ENCODE measurements at regions not wholly inside any gene's neighbourhood (a gene's known extent, or its start where the extent isn't known, plus 50 kb on each side); places are given as distances from the start of the nearest gene placed in this dataset.

DNA sequence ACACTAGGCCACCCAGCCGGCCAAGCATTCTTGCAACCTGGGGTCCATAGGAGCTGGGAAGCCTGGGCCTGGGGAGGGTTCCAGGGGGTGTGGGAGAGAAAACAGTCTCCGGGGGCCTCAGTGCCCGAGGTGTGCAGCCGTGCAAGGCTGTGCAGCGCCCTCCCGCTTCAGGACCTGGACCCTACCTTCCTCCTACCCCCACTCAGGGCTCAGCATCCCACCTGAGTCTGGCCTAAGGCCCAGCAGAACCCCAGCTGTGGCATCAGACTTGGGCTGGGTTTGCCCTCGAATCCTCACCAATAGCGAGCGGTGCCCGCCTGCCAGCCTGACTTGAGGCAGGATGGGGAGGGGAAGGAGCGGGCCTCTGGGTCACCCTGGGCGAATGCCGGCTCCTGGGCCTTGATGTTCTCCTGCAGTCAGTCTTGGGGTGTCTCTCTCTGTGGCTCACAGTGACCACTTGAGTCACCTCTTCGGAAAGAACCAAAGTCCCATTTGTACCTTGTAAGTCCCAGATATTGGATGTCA, 53.6 kb upstream of the PPARA start:
- H3K9me3 Mint-ChIP-seq (ENCODE audit: low read depth, unreplicated experiment), result no peaks in the 10 kb centered on the region
- H3K36me3 Mint-ChIP-seq (ENCODE audit: insufficient read depth, unreplicated experiment), result peaks cover 79% of the 10 kb centered on the region
- no peak overlapping the region for H3K4me3 Mint-ChIP-seq (ENCODE audit: low read depth, unreplicated experiment)
- CTCF ChIA-PET, result no interaction called here
- no peak for DNase-seq
- no TSS peak for BruUV-seq (replicated peaks)
- H3K4me1 Mint-ChIP-seq (ENCODE audit: low read depth, unreplicated experiment), result peaks cover 8% of the 10 kb centered on the region
- TF ChIP-seq, protein P1, sequence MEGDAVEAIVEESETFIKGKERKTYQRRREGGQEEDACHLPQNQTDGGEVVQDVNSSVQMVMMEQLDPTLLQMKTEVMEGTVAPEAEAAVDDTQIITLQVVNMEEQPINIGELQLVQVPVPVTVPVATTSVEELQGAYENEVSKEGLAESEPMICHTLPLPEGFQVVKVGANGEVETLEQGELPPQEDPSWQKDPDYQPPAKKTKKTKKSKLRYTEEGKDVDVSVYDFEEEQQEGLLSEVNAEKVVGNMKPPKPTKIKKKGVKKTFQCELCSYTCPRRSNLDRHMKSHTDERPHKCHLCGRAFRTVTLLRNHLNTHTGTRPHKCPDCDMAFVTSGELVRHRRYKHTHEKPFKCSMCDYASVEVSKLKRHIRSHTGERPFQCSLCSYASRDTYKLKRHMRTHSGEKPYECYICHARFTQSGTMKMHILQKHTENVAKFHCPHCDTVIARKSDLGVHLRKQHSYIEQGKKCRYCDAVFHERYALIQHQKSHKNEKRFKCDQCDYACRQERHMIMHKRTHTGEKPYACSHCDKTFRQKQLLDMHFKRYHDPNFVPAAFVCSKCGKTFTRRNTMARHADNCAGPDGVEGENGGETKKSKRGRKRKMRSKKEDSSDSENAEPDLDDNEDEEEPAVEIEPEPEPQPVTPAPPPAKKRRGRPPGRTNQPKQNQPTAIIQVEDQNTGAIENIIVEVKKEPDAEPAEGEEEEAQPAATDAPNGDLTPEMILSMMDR (IDR thresholded peaks at IDR 0.05; ENCODE audit: unreplicated experiment), result no peak
- no peaks in the 10 kb centered on the region for H3K27me3 Mint-ChIP-seq (ENCODE audit: unreplicated experiment)
- H3K27ac Mint-ChIP-seq (ENCODE audit: unreplicated experiment), result peak overlapping the region; percentile 52
- intact Hi-C loops (cut with micrococcal nuclease; ENCODE audit: unreplicated experiment), result no loop called here

DNA sequence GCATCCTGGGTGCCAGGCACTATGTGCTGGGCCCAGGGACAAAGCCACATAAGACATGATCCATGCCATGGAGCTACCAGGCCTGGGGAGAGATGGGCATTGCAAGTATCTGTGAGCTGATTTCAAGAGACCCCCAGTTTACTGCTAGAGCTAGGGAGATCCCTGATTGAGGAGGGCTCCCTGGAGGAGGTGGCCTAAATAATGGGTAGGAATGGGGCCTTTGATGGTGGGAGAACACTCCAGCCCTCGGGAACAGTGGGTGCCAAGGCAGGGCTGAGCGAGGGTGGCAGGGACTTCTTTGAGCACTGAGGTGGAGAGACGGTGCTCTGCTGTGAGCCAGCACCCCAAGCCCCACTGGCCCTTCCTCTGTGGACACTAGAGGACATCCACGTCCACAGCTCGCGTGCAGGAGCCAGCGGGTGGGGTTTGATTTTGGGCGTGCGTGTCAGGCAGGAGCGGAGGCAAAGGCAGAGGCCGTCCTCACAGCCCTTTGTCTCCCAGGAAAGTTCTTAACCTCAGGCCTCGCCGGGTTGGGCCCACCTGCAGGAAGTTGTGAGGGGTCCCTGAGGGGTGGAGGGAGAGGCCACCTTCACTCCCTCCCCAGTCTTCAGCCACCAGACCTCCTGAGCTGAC, 52.9 kb upstream of the PPARA start:
- intact Hi-C loops (cut with micrococcal nuclease; ENCODE audit: unreplicated experiment), result no loop called here
- Mint-ChIP-seq H3K36me3 (ENCODE audit: insufficient read depth, unreplicated experiment) (peaks cover 79% of the 10 kb centered on the region), H3K4me3 (ENCODE audit: low read depth, unreplicated experiment) (no peak overlapping the region), H3K27ac (ENCODE audit: unreplicated experiment) (peak overlapping the region; percentile 52), H3K9me3 (ENCODE audit: low read depth, unreplicated experiment) (no peaks in the 10 kb centered on the region), H3K4me1 (ENCODE audit: low read depth, unreplicated experiment) (peaks cover 7% of the 10 kb centered on the region), H3K27me3 (ENCODE audit: unreplicated experiment) (no peaks in the 10 kb centered on the region)
- no TSS peak for BruUV-seq (replicated peaks)
- CTCF ChIA-PET, result no interaction called here
- DNase-seq, result no peak
- TF ChIP-seq, protein P1 (IDR thresholded peaks at IDR 0.05; ENCODE audit: unreplicated experiment), result no peak

DNA sequence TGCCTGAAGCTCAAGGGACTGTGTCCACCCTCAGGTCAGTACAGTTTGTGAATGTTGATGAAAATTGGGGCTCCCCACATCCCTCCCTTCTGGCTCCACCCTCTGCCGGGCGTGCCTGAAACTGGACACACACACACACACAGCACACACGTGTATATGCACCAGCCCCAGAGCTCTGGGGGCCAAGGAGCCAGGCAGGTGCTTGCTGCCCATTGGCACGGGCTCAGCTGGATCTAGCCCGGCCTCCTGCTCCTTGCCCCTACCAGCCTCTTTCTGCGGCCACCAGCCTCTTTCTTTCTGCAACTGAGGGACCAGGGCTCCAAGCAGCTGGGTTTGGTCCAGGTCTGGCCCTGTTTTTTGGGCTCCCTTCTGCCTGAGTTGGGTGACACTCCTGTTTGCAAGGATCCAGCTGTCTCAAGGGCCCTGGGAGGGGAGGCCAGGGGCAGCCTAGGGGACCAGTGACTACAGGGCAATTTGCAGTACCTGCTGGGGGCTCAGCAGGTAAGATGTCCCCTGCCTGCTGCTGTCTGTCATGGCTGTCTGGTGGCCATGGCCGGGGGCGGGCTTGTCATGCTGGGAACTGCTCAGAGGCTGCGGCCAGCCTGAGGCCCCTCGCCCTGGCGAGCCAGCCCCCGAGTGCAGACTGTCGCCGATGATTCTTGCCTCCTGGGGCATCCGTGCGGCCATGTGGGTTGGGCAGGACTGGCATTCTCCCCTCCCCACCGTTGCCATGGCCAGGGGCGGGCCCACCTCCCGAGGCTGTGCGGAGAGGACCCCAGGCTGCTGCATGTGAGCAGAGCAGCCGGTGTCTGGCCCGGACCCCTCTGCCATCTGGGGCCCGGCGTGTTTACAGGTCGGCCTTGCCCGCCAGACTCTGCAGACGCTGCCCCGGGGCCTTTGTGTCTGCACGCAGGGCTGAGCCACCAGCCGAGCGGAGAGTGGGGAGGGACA, 51.5 kb upstream of the PPARA start:
- Mint-ChIP-seq H3K9me3 (ENCODE audit: low read depth, unreplicated experiment) (no peaks in the 10 kb centered on the region), H3K27ac (ENCODE audit: unreplicated experiment) (no peak overlapping the region), H3K4me3 (ENCODE audit: low read depth, unreplicated experiment) (no peak overlapping the region), H3K36me3 (ENCODE audit: insufficient read depth, unreplicated experiment) (peaks cover 79% of the 10 kb centered on the region), H3K27me3 (ENCODE audit: unreplicated experiment) (no peaks in the 10 kb centered on the region), H3K4me1 (ENCODE audit: low read depth, unreplicated experiment) (peaks cover 17% of the 10 kb centered on the region)
- intact Hi-C loops (cut with micrococcal nuclease; ENCODE audit: unreplicated experiment), result no loop called here
- DNase-seq, result no peak
- CTCF ChIA-PET, result interaction anchor here (0.6 to 1.1 kb wide), 2 partner anchors 18 to 19 kb away, joined by 3 read pairs; no protein-coding TSS in a partner anchor
- TF ChIP-seq, protein P1 (IDR thresholded peaks at IDR 0.05; ENCODE audit: unreplicated experiment), result no peak
- no TSS peak for BruUV-seq (replicated peaks)

DNA sequence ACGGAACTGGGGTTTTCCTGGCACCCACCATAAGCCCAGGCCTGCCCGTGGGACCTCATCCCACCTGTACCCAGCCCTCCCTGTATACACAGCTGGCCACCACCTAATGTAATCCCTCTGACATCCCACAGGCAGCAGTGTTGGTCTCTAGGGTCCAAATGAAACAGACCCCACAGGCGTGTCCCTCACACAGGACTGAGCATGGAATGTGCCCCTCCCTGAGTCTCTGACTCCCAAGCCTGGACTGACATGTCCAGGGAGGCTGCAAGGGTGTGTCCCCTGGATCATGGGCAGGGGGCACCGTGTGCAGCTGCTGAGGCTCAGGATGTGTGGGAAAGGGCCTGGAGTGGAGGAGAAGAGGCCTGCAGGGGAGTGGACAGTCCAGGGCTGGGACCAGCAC, 50.6 kb upstream of the PPARA start:
- CTCF ChIA-PET, result interaction anchor here (0.6 to 1.1 kb wide), 2 partner anchors 17 to 20 kb away, joined by 3 read pairs; no protein-coding TSS in a partner anchor
- H3K4me3 Mint-ChIP-seq (ENCODE audit: low read depth, unreplicated experiment), result no peak overlapping the region
- no peak overlapping the region for H3K27ac Mint-ChIP-seq (ENCODE audit: unreplicated experiment)
- no TSS peak for BruUV-seq (replicated peaks)
- TF ChIP-seq, protein P1 (IDR thresholded peaks at IDR 0.05; ENCODE audit: unreplicated experiment), result no peak
- peaks cover 76% of the 10 kb centered on the region for H3K36me3 Mint-ChIP-seq (ENCODE audit: insufficient read depth, unreplicated experiment)
- H3K27me3 Mint-ChIP-seq (ENCODE audit: unreplicated experiment), result no peaks in the 10 kb centered on the region
- peaks cover 12% of the 10 kb centered on the region for H3K4me1 Mint-ChIP-seq (ENCODE audit: low read depth, unreplicated experiment)
- intact Hi-C loops (cut with micrococcal nuclease; ENCODE audit: unreplicated experiment), result loop anchor here (10.0 kb wide), 1 partner anchor 45 kb away; no protein-coding TSS in a partner anchor
- no peaks in the 10 kb centered on the region for H3K9me3 Mint-ChIP-seq (ENCODE audit: low read depth, unreplicated experiment)
- DNase-seq, result no peak

Data from Calu3 (cell line).